ENCODE measurements at regions not wholly inside any gene's neighbourhood (a gene's known extent, or its start where the extent isn't known, plus 50 kb on each side); places are given as distances from the start of the nearest gene placed in this dataset.
"Not testable (repeated sequence)": the region's sequence is repeated elsewhere in the genome, so short reads cannot be mapped to it uniquely, and the experiment has no call there.

DNA sequence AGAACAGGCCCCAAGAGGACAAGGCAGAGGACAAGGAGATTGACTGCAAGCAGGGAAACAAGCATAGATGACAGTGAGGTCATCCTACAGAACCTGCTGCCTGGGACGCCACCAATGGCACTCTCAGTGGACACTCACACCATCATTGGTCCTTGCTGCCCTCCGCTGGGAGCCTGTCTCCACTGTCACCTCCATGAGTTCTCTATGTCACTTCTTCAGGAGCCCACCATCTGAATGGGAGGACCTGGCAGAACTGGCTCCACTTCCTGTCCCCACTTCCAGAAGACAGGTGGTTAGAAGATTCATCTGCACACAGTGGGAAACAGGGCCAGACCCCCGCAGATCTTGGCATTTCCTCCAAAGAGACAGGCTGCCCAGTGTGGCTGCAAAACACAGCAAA lies 188.9 kb downstream of the HSD17B3 start:
- Histone ChIP-seq H3K4me3 (ENCODE audit: low read length in 2 of 2) (no peak overlapping the region), H3K36me3 (ENCODE audit: control insufficient read depth in 2 of 2, insufficient read depth in 2 of 2, low read length in 1 of 2) (no peaks in the 10 kb centered on the region), H3K9me3 (ENCODE audit: control insufficient read depth in 2 of 2, insufficient read depth in 1 of 2, low read length in 1 of 2) (no peaks in the 10 kb centered on the region), H3K27me3 (ENCODE audit: control insufficient read depth in 2 of 2, insufficient read depth in 1 of 2, low read length in 1 of 2) (no peaks in the 10 kb centered on the region), H3K4me1 (ENCODE audit: control insufficient read depth in 2 of 2, insufficient read depth in 2 of 2, low read length in 2 of 2) (no peaks in the 10 kb centered on the region), H3K27ac (ENCODE audit: low read depth in 1 of 2, low read length in 1 of 2) (no peak overlapping the region)
- no peak for DNase-seq (ENCODE audit: low read depth in 6 of 9, low spot score in 9 of 9)
- 97% methylated on average over 3 of the region's 3 CpGs for WGBS

DNA sequence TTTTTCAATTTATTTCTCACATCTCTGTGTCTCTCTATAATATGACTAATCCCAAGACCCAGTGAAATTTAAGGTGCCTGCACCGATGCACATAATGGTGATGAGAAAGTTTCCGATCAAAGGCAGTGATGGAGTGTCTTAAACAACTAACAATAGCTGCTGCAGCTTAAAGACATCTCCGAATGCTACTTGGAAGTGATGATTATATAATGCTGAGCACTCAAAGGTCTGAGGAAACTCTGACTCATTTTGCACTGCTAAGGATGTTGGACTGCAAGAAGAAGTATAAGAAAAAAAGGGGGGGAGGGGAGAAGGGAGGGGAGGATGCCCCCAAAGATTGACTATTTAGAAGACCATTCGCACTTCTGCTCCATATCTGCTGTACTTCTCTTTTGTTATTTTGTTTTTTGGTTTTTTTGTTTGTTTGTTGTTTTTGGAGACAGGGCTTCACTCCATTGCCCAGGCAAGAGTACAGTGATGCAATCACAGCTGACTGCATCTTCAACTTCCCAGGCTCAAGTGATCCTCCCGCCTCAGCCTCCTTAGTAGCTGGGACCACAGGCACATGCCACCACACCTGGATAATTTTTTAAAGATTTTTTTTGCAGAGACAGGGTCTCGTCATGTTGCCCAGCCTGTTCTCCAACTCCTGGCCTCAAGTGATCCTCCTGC lies 192.2 kb downstream of the HSD17B3 start:
- H3K27me3 ChIP-seq (ENCODE audit: control insufficient read depth in 2 of 2, insufficient read depth in 1 of 2, low read length in 1 of 2), result no peaks in the 10 kb centered on the region
- H3K27ac ChIP-seq (ENCODE audit: low read depth in 1 of 2, low read length in 1 of 2), result no peak overlapping the region
- H3K4me1 ChIP-seq (ENCODE audit: control insufficient read depth in 2 of 2, insufficient read depth in 2 of 2, low read length in 2 of 2), result no peaks in the 10 kb centered on the region
- no peaks in the 10 kb centered on the region for H3K9me3 ChIP-seq (ENCODE audit: control insufficient read depth in 2 of 2, insufficient read depth in 1 of 2, low read length in 1 of 2)
- no peak overlapping the region for H3K4me3 ChIP-seq (ENCODE audit: low read length in 2 of 2)
- no peaks in the 10 kb centered on the region for H3K36me3 ChIP-seq (ENCODE audit: control insufficient read depth in 2 of 2, insufficient read depth in 2 of 2, low read length in 1 of 2)
- DNase-seq (ENCODE audit: low read depth in 6 of 9, low spot score in 9 of 9), result no peak
- 88% methylated on average over 6 of the region's 6 CpGs for WGBS

DNA sequence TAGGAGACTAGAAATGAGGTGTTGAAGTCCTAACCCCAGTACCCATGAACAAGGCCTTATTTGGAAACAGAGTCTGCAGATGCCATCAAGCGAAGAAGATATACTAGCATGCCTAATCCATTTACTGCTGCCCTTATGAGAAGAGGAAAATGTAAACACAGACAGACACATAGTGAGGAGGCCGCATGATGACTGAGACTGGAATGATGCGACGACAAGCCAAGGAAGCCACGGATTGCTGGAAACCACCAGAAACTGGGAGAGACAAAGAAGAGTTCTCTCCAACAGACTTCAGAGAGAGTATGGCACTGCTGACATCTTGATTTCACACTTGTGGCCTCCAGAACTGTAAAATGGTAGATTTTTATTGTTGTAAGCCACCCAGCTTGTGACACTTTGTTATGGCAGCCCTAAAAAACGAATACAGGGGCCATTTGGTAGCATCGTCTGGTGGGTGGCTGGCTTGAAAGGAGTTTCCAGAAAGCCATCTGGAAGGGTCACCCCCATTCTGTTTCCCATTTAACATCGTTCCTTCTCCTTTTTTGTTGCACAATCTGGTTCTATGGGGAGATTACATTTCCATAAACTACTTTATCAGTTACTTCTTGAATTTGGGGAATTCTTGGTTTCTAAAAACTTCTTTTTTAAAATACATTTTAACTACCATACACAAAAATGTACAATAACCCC lies 193.1 kb downstream of the HSD17B3 start:
- 95% methylated on average over 8 of the region's 8 CpGs for WGBS
- DNase-seq (ENCODE audit: low read depth in 6 of 9, low spot score in 9 of 9), result no peak
- H3K4me3 ChIP-seq (ENCODE audit: low read length in 2 of 2), result no peak overlapping the region
- H3K4me1 ChIP-seq (ENCODE audit: control insufficient read depth in 2 of 2, insufficient read depth in 2 of 2, low read length in 2 of 2), result no peaks in the 10 kb centered on the region
- H3K27me3 ChIP-seq (ENCODE audit: control insufficient read depth in 2 of 2, insufficient read depth in 1 of 2, low read length in 1 of 2), result no peaks in the 10 kb centered on the region
- no peaks in the 10 kb centered on the region for H3K9me3 ChIP-seq (ENCODE audit: control insufficient read depth in 2 of 2, insufficient read depth in 1 of 2, low read length in 1 of 2)
- H3K36me3 ChIP-seq (ENCODE audit: control insufficient read depth in 2 of 2, insufficient read depth in 2 of 2, low read length in 1 of 2), result no peaks in the 10 kb centered on the region
- H3K27ac ChIP-seq (ENCODE audit: low read depth in 1 of 2, low read length in 1 of 2), result no peak overlapping the region

DNA sequence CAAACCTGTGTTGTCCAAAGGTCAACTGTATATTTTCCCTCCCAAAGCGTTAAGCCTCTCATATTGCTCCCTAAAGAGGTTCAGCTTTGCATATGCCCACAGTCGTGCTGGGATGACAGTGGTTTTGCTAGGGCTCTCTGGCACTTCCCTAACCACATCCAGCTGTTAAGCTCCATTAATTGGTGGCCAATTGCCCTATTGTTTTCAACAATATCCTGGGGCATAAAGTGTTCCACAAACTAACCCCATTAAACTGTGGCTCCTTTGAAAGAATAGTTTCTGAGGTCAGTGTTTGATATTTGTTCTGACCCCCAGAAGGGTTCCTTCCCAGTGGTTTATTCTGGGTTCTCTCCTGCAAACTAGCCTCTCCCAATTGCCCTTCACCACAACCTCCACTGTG lies 194.5 kb downstream of the HSD17B3 start:
- DNase-seq (ENCODE audit: low read depth in 6 of 9, low spot score in 9 of 9), result no peak
- 83% methylated on average over 2 of the region's 2 CpGs for WGBS
- Histone ChIP-seq H3K4me3 (ENCODE audit: low read length in 2 of 2) (no peak overlapping the region), H3K27ac (ENCODE audit: low read depth in 1 of 2, low read length in 1 of 2) (no peak overlapping the region), H3K27me3 (ENCODE audit: control insufficient read depth in 2 of 2, insufficient read depth in 1 of 2, low read length in 1 of 2) (no peaks in the 10 kb centered on the region), H3K4me1 (ENCODE audit: control insufficient read depth in 2 of 2, insufficient read depth in 2 of 2, low read length in 2 of 2) (no peaks in the 10 kb centered on the region), H3K9me3 (ENCODE audit: control insufficient read depth in 2 of 2, insufficient read depth in 1 of 2, low read length in 1 of 2) (no peaks in the 10 kb centered on the region), H3K36me3 (ENCODE audit: control insufficient read depth in 2 of 2, insufficient read depth in 2 of 2, low read length in 1 of 2) (no peaks in the 10 kb centered on the region)

- Histone ChIP-seq H3K27ac (ENCODE audit: low read depth in 1 of 2, low read length in 1 of 2) (no peak overlapping the region), H3K27me3 (ENCODE audit: control insufficient read depth in 2 of 2, insufficient read depth in 1 of 2, low read length in 1 of 2) (no peaks in the 10 kb centered on the region), H3K4me1 (ENCODE audit: control insufficient read depth in 2 of 2, insufficient read depth in 2 of 2, low read length in 2 of 2) (peaks cover 0 to 18% of the 10 kb centered on the region in 2 donors), H3K9me3 (ENCODE audit: control insufficient read depth in 2 of 2, insufficient read depth in 1 of 2, low read length in 1 of 2) (peaks cover 0 to 3% of the 10 kb centered on the region in 2 donors), H3K36me3 (ENCODE audit: control insufficient read depth in 2 of 2, insufficient read depth in 2 of 2, low read length in 1 of 2) (no peaks in the 10 kb centered on the region), H3K4me3 (ENCODE audit: low read length in 2 of 2) (no peak overlapping the region)
- WGBS, result 43% methylated on average over 12 of the region's 12 CpGs
- peak; percentile 5 to 72 (median 38) for DNase-seq (ENCODE audit: low read depth in 6 of 9, low spot score in 9 of 9)
Measured at GRCh38 chr9:96100385-96101300, 201.3 kb downstream of the HSD17B3 start.

- H3K4me1 ChIP-seq (ENCODE audit: control insufficient read depth in 2 of 2, insufficient read depth in 2 of 2, low read length in 2 of 2); H3K36me3 ChIP-seq (ENCODE audit: control insufficient read depth in 2 of 2, insufficient read depth in 2 of 2, low read length in 1 of 2); H3K4me3 ChIP-seq (ENCODE audit: low read length in 2 of 2); H3K9me3 ChIP-seq (ENCODE audit: control insufficient read depth in 2 of 2, insufficient read depth in 1 of 2, low read length in 1 of 2); H3K27ac ChIP-seq (ENCODE audit: low read depth in 1 of 2, low read length in 1 of 2); DNase-seq (ENCODE audit: low read depth in 6 of 9, low spot score in 9 of 9): not testable (repeated sequence)
- H3K27me3 ChIP-seq (ENCODE audit: control insufficient read depth in 2 of 2, insufficient read depth in 1 of 2, low read length in 1 of 2), result peaks cover 2 to 14% of the 10 kb centered on the region in 2 donors
- WGBS, result 90% methylated on average over 2 of the region's 2 CpGs
Measured at GRCh38 chr9:96090630-96091029, 211.3 kb downstream of the HSD17B3 start.

DNA sequence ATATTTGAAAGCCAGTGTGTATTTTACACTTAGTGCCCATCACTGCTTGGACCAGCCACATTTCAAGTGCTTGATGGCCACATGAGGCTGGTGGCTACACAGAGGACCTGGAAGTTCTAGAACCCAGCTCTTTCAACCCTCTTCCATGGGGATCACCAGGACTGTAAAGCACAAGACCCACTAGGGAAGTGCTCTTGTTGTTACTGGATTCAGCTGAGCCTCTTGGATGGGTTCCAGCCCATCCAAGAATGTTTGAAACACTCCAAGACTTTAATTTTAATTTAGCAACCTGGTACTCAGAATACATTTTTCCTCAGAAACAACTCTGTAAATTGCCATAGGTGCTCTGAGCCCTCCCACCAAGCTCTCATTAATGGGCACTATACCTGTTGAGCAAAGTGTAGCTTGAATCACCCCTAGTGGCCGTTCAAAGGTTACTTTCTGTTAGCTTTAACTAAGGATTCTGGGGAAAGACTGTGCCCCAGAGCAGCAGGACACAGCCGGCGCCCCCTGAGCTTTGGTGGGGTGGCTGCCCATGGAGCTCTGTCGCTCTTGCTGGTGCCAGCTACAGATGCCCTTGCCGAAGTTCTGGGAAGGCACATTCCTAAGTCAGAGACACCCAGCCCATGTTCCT lies 212.4 kb downstream of the HSD17B3 start:
- Histone ChIP-seq H3K36me3 (ENCODE audit: control insufficient read depth in 2 of 2, insufficient read depth in 2 of 2, low read length in 1 of 2) (no peaks in the 10 kb centered on the region), H3K27me3 (ENCODE audit: control insufficient read depth in 2 of 2, insufficient read depth in 1 of 2, low read length in 1 of 2) (peaks cover 2 to 17% of the 10 kb centered on the region in 2 donors), H3K27ac (ENCODE audit: low read depth in 1 of 2, low read length in 1 of 2) (no peak overlapping the region), H3K4me1 (ENCODE audit: control insufficient read depth in 2 of 2, insufficient read depth in 2 of 2, low read length in 2 of 2) (no peaks in the 10 kb centered on the region), H3K4me3 (ENCODE audit: low read length in 2 of 2) (no peak overlapping the region), H3K9me3 (ENCODE audit: control insufficient read depth in 2 of 2, insufficient read depth in 1 of 2, low read length in 1 of 2) (no peaks in the 10 kb centered on the region)
- DNase-seq (ENCODE audit: low read depth in 6 of 9, low spot score in 9 of 9), result no peak
- 92% methylated on average over 5 of the region's 5 CpGs for WGBS

GRCh38 chr9:96088510-96088909 lies 213.0 kb downstream of the ERCC6L2 start:
- no peak overlapping the region for H3K4me3 ChIP-seq (ENCODE audit: low read length in 2 of 2)
- no peak for DNase-seq (ENCODE audit: low read depth in 6 of 9, low spot score in 9 of 9)
- 97% methylated on average over 4 of the region's 4 CpGs for WGBS

More at GRCh38 chr9:96088510-96088909, 213.0 kb downstream of the ERCC6L2 start:
- Histone ChIP-seq H3K27ac (ENCODE audit: low read depth in 1 of 2, low read length in 1 of 2) (no peak overlapping the region), H3K4me1 (ENCODE audit: control insufficient read depth in 2 of 2, insufficient read depth in 2 of 2, low read length in 2 of 2) (no peaks in the 10 kb centered on the region), H3K9me3 (ENCODE audit: control insufficient read depth in 2 of 2, insufficient read depth in 1 of 2, low read length in 1 of 2) (no peaks in the 10 kb centered on the region), H3K27me3 (ENCODE audit: control insufficient read depth in 2 of 2, insufficient read depth in 1 of 2, low read length in 1 of 2) (peaks cover 2 to 18% of the 10 kb centered on the region in 2 donors), H3K36me3 (ENCODE audit: control insufficient read depth in 2 of 2, insufficient read depth in 2 of 2, low read length in 1 of 2) (no peaks in the 10 kb centered on the region)

Measured in thymus (tissue), 11 donors.